ENCODE measurements at regions not wholly inside any gene's neighbourhood (a gene's known extent, or its start where the extent isn't known, plus 50 kb on each side); places are given as distances from the start of the nearest gene placed in this dataset.
"Not testable (repeated sequence)": the region's sequence is repeated elsewhere in the genome, so short reads cannot be mapped to it uniquely, and the experiment has no call there.

GRCh38 chr19:22527554-22527953 is 105.4 kb upstream of the ZNF98 start:
- 33 to 35% methylated on average over 10 to 12 of the region's 12 CpGs for WGBS, 2 donors (ENCODE audit: low coverage in 1 of 2)
- Histone ChIP-seq H3K27me3 (peaks cover 30% of the 10 kb centered on the region), H3K4me1 (peaks cover 0 to 5% (median 0%) of the 10 kb centered on the region in 3 donors), H3K36me3 (no peaks in the 10 kb centered on the region), H3K27ac (peak overlapping the region in 1 of 4 donors; percentile 62), H3K9me3 (peaks cover 0 to 8% (median 0%) of the 10 kb centered on the region in 3 donors), H3K4me3 (no peak overlapping the region)
- ATAC-seq, result no peak
- no peak for TF ChIP-seq POLR2AphosphoS5 (IDR thresholded peaks at IDR 0.05)
- no peak for TF ChIP-seq EP300 (IDR thresholded peaks at IDR 0.05)
- no peak for TF ChIP-seq POLR2A (IDR thresholded peaks at IDR 0.05)
- TF ChIP-seq, protein P1, sequence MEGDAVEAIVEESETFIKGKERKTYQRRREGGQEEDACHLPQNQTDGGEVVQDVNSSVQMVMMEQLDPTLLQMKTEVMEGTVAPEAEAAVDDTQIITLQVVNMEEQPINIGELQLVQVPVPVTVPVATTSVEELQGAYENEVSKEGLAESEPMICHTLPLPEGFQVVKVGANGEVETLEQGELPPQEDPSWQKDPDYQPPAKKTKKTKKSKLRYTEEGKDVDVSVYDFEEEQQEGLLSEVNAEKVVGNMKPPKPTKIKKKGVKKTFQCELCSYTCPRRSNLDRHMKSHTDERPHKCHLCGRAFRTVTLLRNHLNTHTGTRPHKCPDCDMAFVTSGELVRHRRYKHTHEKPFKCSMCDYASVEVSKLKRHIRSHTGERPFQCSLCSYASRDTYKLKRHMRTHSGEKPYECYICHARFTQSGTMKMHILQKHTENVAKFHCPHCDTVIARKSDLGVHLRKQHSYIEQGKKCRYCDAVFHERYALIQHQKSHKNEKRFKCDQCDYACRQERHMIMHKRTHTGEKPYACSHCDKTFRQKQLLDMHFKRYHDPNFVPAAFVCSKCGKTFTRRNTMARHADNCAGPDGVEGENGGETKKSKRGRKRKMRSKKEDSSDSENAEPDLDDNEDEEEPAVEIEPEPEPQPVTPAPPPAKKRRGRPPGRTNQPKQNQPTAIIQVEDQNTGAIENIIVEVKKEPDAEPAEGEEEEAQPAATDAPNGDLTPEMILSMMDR (IDR thresholded peaks at IDR 0.05), result no peak

DNA sequence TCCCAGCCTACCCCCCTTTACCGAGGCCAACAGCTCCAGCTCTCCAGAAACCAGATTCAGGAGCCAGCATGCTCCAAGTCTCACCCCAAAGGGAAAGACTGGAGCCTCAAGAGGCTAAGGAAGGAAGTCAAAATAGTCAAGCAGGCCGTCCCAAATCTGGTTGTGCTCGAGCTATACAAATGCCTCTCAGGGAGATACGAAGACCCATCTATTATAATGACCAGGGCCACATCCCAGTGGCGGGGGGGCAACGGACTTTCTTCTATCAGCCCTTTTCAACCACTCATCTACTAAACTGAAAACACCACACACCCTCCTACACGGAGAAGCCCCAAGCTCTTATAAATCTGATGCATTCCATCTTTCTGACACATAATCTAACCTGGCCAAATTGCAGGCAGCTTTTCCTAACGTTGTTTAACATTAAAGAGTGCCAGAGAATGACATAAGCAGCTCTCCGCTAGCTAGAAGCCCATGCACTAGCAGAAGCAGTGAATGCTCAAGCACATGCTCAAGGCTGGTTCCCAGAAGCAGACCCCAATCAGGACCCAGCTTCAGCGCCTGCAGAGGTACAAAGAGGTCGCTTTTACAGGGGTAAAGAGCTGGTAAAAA is 104.6 kb upstream of the ZNF98 start:
- ATAC-seq, result no peak
- peak overlapping the region in 1 of 4 donors; percentile 62 for H3K27ac ChIP-seq

GRCh38 chr19:22523940-22524339 is 101.8 kb upstream of the ZNF98 start:
- Histone ChIP-seq H3K27ac (no peak overlapping the region), H3K4me3 (no peak overlapping the region), H3K36me3 (no peaks in the 10 kb centered on the region), H3K9me3 (peaks cover 0 to 7% (median 0%) of the 10 kb centered on the region in 3 donors), H3K4me1 (no peaks in the 10 kb centered on the region), H3K27me3 (peaks cover 8% of the 10 kb centered on the region)
- TF ChIP-seq POLR2AphosphoS5 (IDR thresholded peaks at IDR 0.05) (no peak), POLR2A (IDR thresholded peaks at IDR 0.05) (no peak), EP300 (IDR thresholded peaks at IDR 0.05) (no peak)
- TF ChIP-seq, protein P1 (IDR thresholded peaks at IDR 0.05), result no peak
- ATAC-seq, result no peak
- 43 to 63% methylated on average over 1 to 3 of the region's 4 CpGs for WGBS, 2 donors (ENCODE audit: low coverage in 1 of 2)

More for the DNA sequence above, 104.6 kb upstream of the ZNF98 start:
- no peak overlapping the region for H3K4me3 ChIP-seq
- no peaks in the 10 kb centered on the region for H3K4me1 ChIP-seq
- H3K9me3 ChIP-seq, result peaks cover 0 to under 1% (median 0%) of the 10 kb centered on the region in 3 donors
- WGBS, 2 donors (ENCODE audit: low coverage in 1 of 2), result 36 to 42% methylated on average over 5 to 6 of the region's 11 CpGs
- H3K27me3 ChIP-seq, result peaks cover 22% of the 10 kb centered on the region
- TF ChIP-seq, protein P1 (IDR thresholded peaks at IDR 0.05), result no peak
- no peak for TF ChIP-seq POLR2A (IDR thresholded peaks at IDR 0.05)
- no peak for TF ChIP-seq POLR2AphosphoS5 (IDR thresholded peaks at IDR 0.05)
- H3K36me3 ChIP-seq, result no peaks in the 10 kb centered on the region

GRCh38 chr19:22519562-22519961 is 97.4 kb upstream of the ZNF98 start:
- not testable (repeated sequence) for H3K4me3 ChIP-seq, ATAC-seq, H3K36me3 ChIP-seq, H3K27ac ChIP-seq, H3K4me1 ChIP-seq
- peaks cover 13% of the 10 kb centered on the region for H3K27me3 ChIP-seq
- WGBS, 2 donors (ENCODE audit: low coverage in 1 of 2), result 13 to 26% methylated on average over 3 to 12 of the region's 13 CpGs
- H3K9me3 ChIP-seq, result peaks cover 0 to 31% (median 0%) of the 10 kb centered on the region in 3 donors

- peaks cover 0 to 31% (median 0%) of the 10 kb centered on the region in 3 donors for H3K9me3 ChIP-seq
- no peaks in the 10 kb centered on the region for H3K36me3 ChIP-seq
- TF ChIP-seq EP300 (IDR thresholded peaks at IDR 0.05), result no peak
- no peak for TF ChIP-seq POLR2AphosphoS5 (IDR thresholded peaks at IDR 0.05)
- TF ChIP-seq, protein P1 (IDR thresholded peaks at IDR 0.05), result no peak
- WGBS, 2 donors (ENCODE audit: low coverage in 1 of 2), result 90 to 100% methylated on average over 3 to 8 of the region's 14 CpGs
- ATAC-seq, result no peak
- H3K4me3 ChIP-seq, result no peak overlapping the region
- H3K27me3 ChIP-seq, result peaks cover 13% of the 10 kb centered on the region
- no peak overlapping the region for H3K27ac ChIP-seq
- H3K4me1 ChIP-seq, result no peaks in the 10 kb centered on the region
These were observed 97.0 kb upstream of the ZNF98 start for GRCh38 chr19:22519152-22519551.
